Spinal cord (tissue), 9 donors: ENCODE measurements at regions not wholly inside any gene's neighbourhood (a gene's known extent, or its start where the extent isn't known, plus 50 kb on each side); places are given as distances from the start of the nearest gene placed in this dataset.

Experiments
- DNase-seq, 6 donors: peaks; one replicate each; pipeline versions ENCODE4 v3.0.0 to v3.0.0-alpha.2; 2013 to 2015; ENCODE audit warnings: low spot score in 6 of 6, low read depth in 4 of 6
- H3K27ac ChIP-seq: one replicate; pipeline ENCODE4 v1.5.1; 2013; ENCODE audit warnings: low read depth, low read length, control low read depth
- H3K27me3 ChIP-seq: one replicate; pipeline ENCODE4 v1.6.1; 2013; ENCODE audit warnings: low read length; ENCODE audit not compliant: control insufficient read depth, insufficient read depth
- H3K36me3 ChIP-seq: one replicate; pipeline ENCODE4 v1.6.1; 2013; ENCODE audit warnings: low read length; ENCODE audit not compliant: control insufficient read depth, insufficient read depth
- H3K4me1 ChIP-seq: one replicate; pipeline ENCODE4 v1.6.1; 2013; ENCODE audit warnings: low read length; ENCODE audit not compliant: control insufficient read depth, insufficient read depth
- H3K4me3 ChIP-seq: one replicate; pipeline ENCODE4 v1.5.1; 2013; ENCODE audit warnings: low read depth, low read length, control low read depth
- H3K9me3 ChIP-seq: one replicate; pipeline ENCODE4 v1.6.1; 2013; ENCODE audit warnings: low read length; ENCODE audit not compliant: control insufficient read depth, insufficient read depth
- WGBS: methylation state at CpG from one replicate; pipeline ENCODE4 v1.1.5; 2013; ENCODE audit warnings: missing lambda C conversion rate; ENCODE audit not compliant: insufficient coverage; 5-methylcytosine and 5-hydroxymethylcytosine counted together
- donor health status: healthy.

- no peaks in the 10 kb centered on the region for H3K27me3 ChIP-seq
- no peaks in the 10 kb centered on the region for H3K4me1 ChIP-seq
- no peak overlapping the region for H3K27ac ChIP-seq
- DNase-seq, result no peak
- no peaks in the 10 kb centered on the region for H3K36me3 ChIP-seq
- no peak overlapping the region for H3K4me3 ChIP-seq
- no peaks in the 10 kb centered on the region for H3K9me3 ChIP-seq
- WGBS, result 78% methylated on average over 4 of the region's 6 CpGs
Observed at GRCh38 chr5:106699198-106699597, 971.5 kb downstream of the EFNA5 start.

GRCh38 chr5:106698169-106698568 lies 972.6 kb downstream of the EFNA5 start:
- 100% methylated on average over 1 of the region's 5 CpGs for WGBS
- H3K27ac ChIP-seq, result no peak overlapping the region
- no peaks in the 10 kb centered on the region for H3K36me3 ChIP-seq
- no peaks in the 10 kb centered on the region for H3K27me3 ChIP-seq
- no peak for DNase-seq
- H3K4me1 ChIP-seq, result no peaks in the 10 kb centered on the region
- H3K4me3 ChIP-seq, result no peak overlapping the region
- no peaks in the 10 kb centered on the region for H3K9me3 ChIP-seq

GRCh38 chr5:106691701-106692100 lies 979.0 kb downstream of the EFNA5 start:
- Histone ChIP-seq H3K27ac (no peak overlapping the region), H3K27me3 (no peaks in the 10 kb centered on the region), H3K36me3 (no peaks in the 10 kb centered on the region), H3K9me3 (no peaks in the 10 kb centered on the region), H3K4me1 (no peaks in the 10 kb centered on the region), H3K4me3 (no peak overlapping the region)
- DNase-seq, result no peak
- WGBS, result no CpG with 5 or more reads among the region's 2 CpGs

- Histone ChIP-seq H3K27me3 (no peaks in the 10 kb centered on the region), H3K4me1 (no peaks in the 10 kb centered on the region), H3K36me3 (no peaks in the 10 kb centered on the region), H3K27ac (no peak overlapping the region), H3K9me3 (no peaks in the 10 kb centered on the region), H3K4me3 (no peak overlapping the region)
- no peak for DNase-seq
- WGBS, result no CpG with 5 or more reads among the region's 1 CpG
Observed at GRCh38 chr5:106690585-106690984, 980.2 kb downstream of the EFNA5 start.

- no peak overlapping the region for H3K4me3 ChIP-seq
- H3K27ac ChIP-seq, result no peak overlapping the region
- H3K9me3 ChIP-seq, result peaks cover 1% of the 10 kb centered on the region
- H3K36me3 ChIP-seq, result no peaks in the 10 kb centered on the region
- DNase-seq, result peak in 1 of 6 donors; percentile 3
- no peaks in the 10 kb centered on the region for H3K27me3 ChIP-seq
- WGBS, result no CpG with 5 or more reads among the region's 1 CpG
- no peaks in the 10 kb centered on the region for H3K4me1 ChIP-seq
Observed at GRCh38 chr5:106680330-106680729, 990.4 kb downstream of the EFNA5 start.

- Histone ChIP-seq H3K27me3 (no peaks in the 10 kb centered on the region), H3K27ac (no peak overlapping the region), H3K36me3 (no peaks in the 10 kb centered on the region), H3K4me1 (no peaks in the 10 kb centered on the region), H3K4me3 (no peak overlapping the region), H3K9me3 (peaks cover 1% of the 10 kb centered on the region)
- DNase-seq, result no peak
- WGBS, result no CpG with 5 or more reads among the region's 1 CpG
Observed at GRCh38 chr5:106677057-106677456, 993.7 kb downstream of the EFNA5 start.

GRCh38 chr5:106675687-106676086 lies 995.0 kb downstream of the EFNA5 start:
- WGBS, result no CpG with 5 or more reads among the region's 1 CpG

GRCh38 chr5:106673941-106674340 lies 996.8 kb downstream of the EFNA5 start:
- WGBS, result no CpG with 5 or more reads among the region's 1 CpG
- Histone ChIP-seq H3K9me3 (no peaks in the 10 kb centered on the region), H3K4me1 (no peaks in the 10 kb centered on the region), H3K36me3 (no peaks in the 10 kb centered on the region), H3K27me3 (no peaks in the 10 kb centered on the region), H3K4me3 (no peak overlapping the region), H3K27ac (no peak overlapping the region)
- peak in 1 of 6 donors; percentile 58 for DNase-seq

More at GRCh38 chr5:106675687-106676086, 995.0 kb downstream of the EFNA5 start:
- Histone ChIP-seq H3K9me3 (peaks cover 1% of the 10 kb centered on the region), H3K4me3 (no peak overlapping the region), H3K27ac (no peak overlapping the region), H3K4me1 (no peaks in the 10 kb centered on the region), H3K27me3 (no peaks in the 10 kb centered on the region), H3K36me3 (no peaks in the 10 kb centered on the region)
- no peak for DNase-seq

- Histone ChIP-seq H3K4me1 (no peaks in the 10 kb centered on the region), H3K36me3 (no peaks in the 10 kb centered on the region), H3K27me3 (no peaks in the 10 kb centered on the region), H3K27ac (no peak overlapping the region), H3K9me3 (no peaks in the 10 kb centered on the region), H3K4me3 (no peak overlapping the region)
- no CpG with 5 or more reads among the region's 2 CpGs for WGBS
- DNase-seq, result peak in 2 of 6 donors; percentile 6 to 47
Observed at GRCh38 chr5:106661866-106662265, 1008.9 kb downstream of the EFNA5 start.

- H3K4me1 ChIP-seq, result no peaks in the 10 kb centered on the region
- no peak overlapping the region for H3K27ac ChIP-seq
- no peaks in the 10 kb centered on the region for H3K36me3 ChIP-seq
- DNase-seq, result no peak
- no peaks in the 10 kb centered on the region for H3K9me3 ChIP-seq
- H3K27me3 ChIP-seq, result no peaks in the 10 kb centered on the region
- H3K4me3 ChIP-seq, result no peak overlapping the region
Observed at GRCh38 chr5:106660681-106661080, 1010.1 kb downstream of the EFNA5 start.
